ENCODE measurements at regions not wholly inside any gene's neighbourhood (a gene's known extent, or its start where the extent isn't known, plus 50 kb on each side); places are given as distances from the start of the nearest gene placed in this dataset.

DNA sequence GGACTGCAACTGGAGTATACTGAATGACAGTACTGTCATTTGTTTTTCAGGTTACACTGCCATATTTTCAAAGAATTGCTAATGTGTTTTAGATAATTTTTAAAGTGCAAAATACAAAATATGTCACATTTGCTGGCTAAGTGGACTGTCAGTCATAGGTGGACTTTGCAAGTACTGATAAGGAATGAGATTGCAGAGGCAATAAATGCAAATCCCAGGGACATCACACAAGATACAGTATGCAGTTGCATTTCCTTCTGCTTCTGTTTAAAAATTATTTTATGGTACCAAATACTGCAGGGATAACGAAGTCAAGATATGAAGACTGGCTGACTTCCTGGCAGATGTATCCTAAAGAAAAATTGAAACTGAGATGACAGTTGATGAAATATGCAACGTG is 237.6 kb upstream of the MAGI2 start:
- no peak overlapping the region for H3K4me3 ChIP-seq (replicated peaks in 1 of 2; ENCODE audit: low read depth in 2 of 2, low read length in 2 of 2)
- TF ChIP-seq, protein P1, sequence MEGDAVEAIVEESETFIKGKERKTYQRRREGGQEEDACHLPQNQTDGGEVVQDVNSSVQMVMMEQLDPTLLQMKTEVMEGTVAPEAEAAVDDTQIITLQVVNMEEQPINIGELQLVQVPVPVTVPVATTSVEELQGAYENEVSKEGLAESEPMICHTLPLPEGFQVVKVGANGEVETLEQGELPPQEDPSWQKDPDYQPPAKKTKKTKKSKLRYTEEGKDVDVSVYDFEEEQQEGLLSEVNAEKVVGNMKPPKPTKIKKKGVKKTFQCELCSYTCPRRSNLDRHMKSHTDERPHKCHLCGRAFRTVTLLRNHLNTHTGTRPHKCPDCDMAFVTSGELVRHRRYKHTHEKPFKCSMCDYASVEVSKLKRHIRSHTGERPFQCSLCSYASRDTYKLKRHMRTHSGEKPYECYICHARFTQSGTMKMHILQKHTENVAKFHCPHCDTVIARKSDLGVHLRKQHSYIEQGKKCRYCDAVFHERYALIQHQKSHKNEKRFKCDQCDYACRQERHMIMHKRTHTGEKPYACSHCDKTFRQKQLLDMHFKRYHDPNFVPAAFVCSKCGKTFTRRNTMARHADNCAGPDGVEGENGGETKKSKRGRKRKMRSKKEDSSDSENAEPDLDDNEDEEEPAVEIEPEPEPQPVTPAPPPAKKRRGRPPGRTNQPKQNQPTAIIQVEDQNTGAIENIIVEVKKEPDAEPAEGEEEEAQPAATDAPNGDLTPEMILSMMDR (IDR thresholded peaks at IDR 0.05; ENCODE audit: low read depth, low read length): no peak
- DNase-seq (ENCODE audit: low read depth in 2 of 2): no peak

DNA sequence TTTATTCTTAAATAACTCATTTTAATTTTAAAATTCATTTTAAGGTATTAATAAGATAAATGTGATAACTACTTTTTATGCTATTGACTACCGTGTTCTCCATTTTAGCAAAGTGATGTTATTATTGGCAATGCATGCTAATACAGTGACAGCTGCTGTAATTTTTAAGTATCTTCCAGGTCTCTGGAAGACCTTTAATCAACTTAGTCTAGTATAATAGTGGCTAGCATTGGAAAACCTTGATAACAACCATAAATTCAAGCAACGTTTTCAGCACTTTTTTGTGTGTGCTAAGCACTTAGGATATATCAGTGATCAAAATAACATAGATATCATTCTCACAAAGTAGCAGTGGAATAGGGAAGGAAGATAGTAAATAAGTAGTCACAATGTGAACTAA is 230.9 kb upstream of the MAGI2 start:
- TF ChIP-seq, protein P1 (IDR thresholded peaks at IDR 0.05; ENCODE audit: low read depth, low read length): no peak
- no peak for DNase-seq (ENCODE audit: low read depth in 2 of 2)
- no peak overlapping the region for H3K4me3 ChIP-seq (replicated peaks in 1 of 2; ENCODE audit: low read depth in 2 of 2, low read length in 2 of 2)

DNA sequence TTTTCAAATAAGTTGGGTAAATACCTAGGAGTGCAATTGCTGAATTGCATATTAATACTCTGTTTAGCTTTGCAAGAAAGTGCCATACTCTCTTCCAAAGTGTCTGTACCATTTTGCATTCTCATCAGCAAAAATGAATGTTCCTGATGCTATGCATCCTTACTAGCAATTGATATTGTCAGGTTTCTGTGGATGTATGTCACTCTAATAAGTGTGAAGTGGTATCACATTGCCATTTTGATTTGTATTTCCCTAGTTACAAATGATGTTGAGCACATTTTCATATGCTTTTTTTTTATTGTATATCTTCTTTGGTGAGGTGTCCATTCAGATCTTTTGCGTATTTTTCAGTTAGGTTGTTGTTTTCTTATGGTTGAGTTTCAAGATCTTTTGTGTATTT is 230.4 kb upstream of the MAGI2 start:
- H3K4me3 ChIP-seq (replicated peaks in 1 of 2; ENCODE audit: low read depth in 2 of 2, low read length in 2 of 2): no peak overlapping the region
- no peak for DNase-seq (ENCODE audit: low read depth in 2 of 2)
- TF ChIP-seq, protein P1 (IDR thresholded peaks at IDR 0.05; ENCODE audit: low read depth, low read length): no peak

DNA sequence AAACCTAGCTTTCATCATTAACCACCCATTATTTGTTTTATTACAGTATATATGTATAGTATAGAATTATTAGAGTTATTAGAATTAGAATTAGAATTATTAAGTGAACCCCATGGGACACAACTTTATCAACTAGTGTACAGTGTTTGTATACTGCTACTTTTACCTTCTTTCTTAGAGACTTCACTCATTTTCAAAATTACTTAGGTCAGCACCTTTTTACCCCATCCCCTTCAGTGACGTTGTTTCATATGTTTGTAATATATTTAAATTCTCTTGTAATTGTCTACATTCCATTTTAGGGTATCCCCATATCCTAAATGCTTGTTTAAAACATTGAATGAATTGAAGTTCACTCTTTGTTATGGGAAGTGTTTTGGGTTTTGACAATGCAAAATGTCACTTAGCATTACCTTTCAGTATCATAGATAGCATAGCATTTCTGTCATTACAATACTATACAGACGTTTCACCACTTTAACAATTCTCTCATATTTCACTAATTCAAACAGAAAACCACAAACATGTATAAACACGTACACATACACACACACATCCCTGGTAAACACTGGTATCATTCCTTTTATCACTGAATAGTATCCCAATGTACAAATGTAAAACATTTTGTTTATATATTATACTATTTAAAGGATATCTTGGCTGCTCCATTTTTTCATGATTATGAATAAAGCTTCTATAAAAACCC is 229.9 kb upstream of the MAGI2 start:
- TF ChIP-seq, protein P1 (IDR thresholded peaks at IDR 0.05; ENCODE audit: low read depth, low read length): no peak
- no peak overlapping the region for H3K4me3 ChIP-seq (replicated peaks in 1 of 2; ENCODE audit: low read depth in 2 of 2, low read length in 2 of 2)
- DNase-seq (ENCODE audit: low read depth in 2 of 2): no peak

DNA sequence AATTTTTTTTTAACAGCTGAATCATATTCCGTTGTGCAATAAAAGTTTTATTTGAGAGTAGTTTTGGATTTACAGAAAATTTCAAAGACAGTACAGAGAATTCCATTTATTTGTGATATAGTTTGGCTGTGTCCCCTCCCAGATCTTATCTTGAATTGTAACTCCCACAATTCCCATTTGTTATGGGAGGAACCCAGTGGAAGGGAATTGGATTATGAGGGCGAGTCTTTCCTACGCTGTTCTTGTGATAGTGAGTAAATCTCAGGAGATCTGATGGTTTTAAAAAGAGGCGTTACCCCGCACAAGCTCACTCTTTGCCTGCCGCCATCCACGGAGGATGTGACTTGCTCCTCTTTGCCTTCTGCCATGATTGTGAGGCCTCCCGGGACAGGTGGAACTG is 228.0 kb upstream of the MAGI2 start:
- TF ChIP-seq, protein P1 (IDR thresholded peaks at IDR 0.05; ENCODE audit: low read depth, low read length): no peak
- DNase-seq (ENCODE audit: low read depth in 2 of 2): peak in 1 of 2 donors; percentile 8
- no peak overlapping the region for H3K4me3 ChIP-seq (replicated peaks in 1 of 2; ENCODE audit: low read depth in 2 of 2, low read length in 2 of 2)

DNA sequence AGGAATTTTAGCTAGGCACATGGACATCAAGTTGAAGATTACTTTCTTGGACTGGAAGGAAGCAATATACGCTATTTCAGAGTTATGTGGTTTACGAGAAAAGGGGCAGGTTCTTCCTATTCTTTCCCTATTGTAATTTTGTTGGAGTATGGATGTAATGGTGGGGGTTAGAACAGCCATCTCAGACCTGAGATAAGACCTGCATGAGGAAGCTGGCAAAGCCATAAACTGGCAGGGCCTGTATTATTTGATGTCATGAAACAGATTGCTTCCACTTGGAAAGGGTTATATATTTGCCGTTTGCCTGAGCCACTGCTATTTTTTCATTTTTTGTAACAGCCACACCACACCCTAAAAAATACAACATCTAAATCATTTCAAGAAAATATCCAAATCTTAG is 220.5 kb upstream of the MAGI2 start:
- no peak overlapping the region for H3K4me3 ChIP-seq (replicated peaks in 1 of 2; ENCODE audit: low read depth in 2 of 2, low read length in 2 of 2)
- TF ChIP-seq, protein P1 (IDR thresholded peaks at IDR 0.05; ENCODE audit: low read depth, low read length): no peak
- DNase-seq (ENCODE audit: low read depth in 2 of 2): no peak

- no peak for DNase-seq (ENCODE audit: low read depth in 2 of 2)
- TF ChIP-seq, protein P1 (IDR thresholded peaks at IDR 0.05; ENCODE audit: low read depth, low read length): no peak
- H3K4me3 ChIP-seq (replicated peaks in 1 of 2; ENCODE audit: low read depth in 2 of 2, low read length in 2 of 2): no peak overlapping the region
Measured at GRCh38 chr7:79673421-79673820, 220.0 kb upstream of the MAGI2 start.

Data from cardiac fibroblast (primary cell).